Left lung (tissue), 4 donors: ENCODE measurements at regions not wholly inside any gene's neighbourhood (a gene's known extent, or its start where the extent isn't known, plus 50 kb on each side); places are given as distances from the start of the nearest gene placed in this dataset.

ENCODE experiments used
- ATAC-seq: fragments of 200-7000 bp; cut with Tn5 transposase; one replicate; pipeline ENCODE4 v1.9.1; 2020; ENCODE audit warnings: moderate library complexity
- DNase-seq, 4 donors: peaks; one replicate each; pipeline ENCODE4 v3.0.0-alpha.2; 2013 to 2020
- H3K27ac ChIP-seq, 2 donors: fragments of 200-600 bp; sonication (generic) in 1 of 2; one replicate each; pipeline versions ENCODE4 v1.5.0 to v1.8.0; 2020 to 2021
- H3K27me3 ChIP-seq, 2 donors: fragments of 200-600 bp; sonication (generic) in 1 of 2; one replicate each; pipeline versions ENCODE4 v1.5.0 to v1.8.0; 2020 to 2021
- H3K36me3 ChIP-seq, 2 donors: fragments of 200-600 bp; sonication (generic) in 1 of 2; one replicate each; pipeline versions ENCODE4 v1.5.0 to v1.8.0; 2020 to 2021
- H3K4me1 ChIP-seq, 2 donors: fragments of 200-600 bp; one replicate each; pipeline ENCODE4 v1.8.0; 2021
- H3K4me3 ChIP-seq, 2 donors: fragments of 200-600 bp; sonication (generic) in 1 of 2; one replicate each; pipeline versions ENCODE4 v1.5.0 to v1.8.0; 2020 to 2021; ENCODE audit warnings: mild to moderate bottlenecking in 1 of 2
- H3K9me3 ChIP-seq, 2 donors: fragments of 200-600 bp; sonication (generic) in 1 of 2; one replicate each; pipeline versions ENCODE4 v1.5.0 to v1.8.0; 2020 to 2021
- intact Hi-C, 2 donors: fragments of 100-400 bp; cut with DNase I; formaldehyde crosslinking; loops; one replicate each; pipeline versions ENCODE4 v1.11.2 to v1.14.2; 2022
- TF ChIP-seq, protein P1 (sequence below), 2 donors: fragments of 200-600 bp; sonication (generic) in 1 of 2; IDR thresholded peaks; one replicate each; pipeline versions ENCODE4 v1.5.0 to v1.8.0; 2021; ENCODE audit warnings: antibody characterized with exemption in 2 of 2
- donor health status: DM: no; HTN: yes; CAD: no.
- donor health status: DM: no; HTN: no; CAD: no.

DNA sequence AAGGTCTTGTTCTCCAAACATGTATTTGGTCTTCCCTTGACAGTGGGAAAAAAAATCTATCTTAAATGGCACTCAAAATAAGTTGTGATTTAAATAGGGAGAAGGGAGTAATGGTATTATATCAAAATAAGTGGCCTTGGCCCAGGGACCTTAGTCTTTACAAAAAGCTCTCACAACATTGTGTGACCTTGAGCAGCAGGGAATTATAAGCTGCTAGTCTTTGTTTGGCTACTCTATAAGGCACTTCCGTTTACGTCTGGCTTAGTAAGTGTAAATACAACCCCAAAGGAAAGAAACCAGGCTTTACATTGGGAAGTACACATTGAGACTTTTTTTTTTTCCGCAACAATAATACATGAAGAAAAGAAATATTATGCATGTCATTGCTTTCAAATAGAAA, 734.0 kb upstream of the LINC00305 start:
- no peak overlapping the region for H3K4me3 ChIP-seq
- TF ChIP-seq, protein P1, sequence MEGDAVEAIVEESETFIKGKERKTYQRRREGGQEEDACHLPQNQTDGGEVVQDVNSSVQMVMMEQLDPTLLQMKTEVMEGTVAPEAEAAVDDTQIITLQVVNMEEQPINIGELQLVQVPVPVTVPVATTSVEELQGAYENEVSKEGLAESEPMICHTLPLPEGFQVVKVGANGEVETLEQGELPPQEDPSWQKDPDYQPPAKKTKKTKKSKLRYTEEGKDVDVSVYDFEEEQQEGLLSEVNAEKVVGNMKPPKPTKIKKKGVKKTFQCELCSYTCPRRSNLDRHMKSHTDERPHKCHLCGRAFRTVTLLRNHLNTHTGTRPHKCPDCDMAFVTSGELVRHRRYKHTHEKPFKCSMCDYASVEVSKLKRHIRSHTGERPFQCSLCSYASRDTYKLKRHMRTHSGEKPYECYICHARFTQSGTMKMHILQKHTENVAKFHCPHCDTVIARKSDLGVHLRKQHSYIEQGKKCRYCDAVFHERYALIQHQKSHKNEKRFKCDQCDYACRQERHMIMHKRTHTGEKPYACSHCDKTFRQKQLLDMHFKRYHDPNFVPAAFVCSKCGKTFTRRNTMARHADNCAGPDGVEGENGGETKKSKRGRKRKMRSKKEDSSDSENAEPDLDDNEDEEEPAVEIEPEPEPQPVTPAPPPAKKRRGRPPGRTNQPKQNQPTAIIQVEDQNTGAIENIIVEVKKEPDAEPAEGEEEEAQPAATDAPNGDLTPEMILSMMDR (IDR thresholded peaks at IDR 0.05): no peak
- intact Hi-C loops: no loop called here
- no peaks in the 10 kb centered on the region for H3K36me3 ChIP-seq
- no peaks in the 10 kb centered on the region for H3K4me1 ChIP-seq
- DNase-seq (no peak), ATAC-seq (no peak)
- no peak overlapping the region for H3K27ac ChIP-seq
- H3K27me3 ChIP-seq: no peaks in the 10 kb centered on the region
- peaks cover 0 to 2% of the 10 kb centered on the region in 2 donors for H3K9me3 ChIP-seq

DNA sequence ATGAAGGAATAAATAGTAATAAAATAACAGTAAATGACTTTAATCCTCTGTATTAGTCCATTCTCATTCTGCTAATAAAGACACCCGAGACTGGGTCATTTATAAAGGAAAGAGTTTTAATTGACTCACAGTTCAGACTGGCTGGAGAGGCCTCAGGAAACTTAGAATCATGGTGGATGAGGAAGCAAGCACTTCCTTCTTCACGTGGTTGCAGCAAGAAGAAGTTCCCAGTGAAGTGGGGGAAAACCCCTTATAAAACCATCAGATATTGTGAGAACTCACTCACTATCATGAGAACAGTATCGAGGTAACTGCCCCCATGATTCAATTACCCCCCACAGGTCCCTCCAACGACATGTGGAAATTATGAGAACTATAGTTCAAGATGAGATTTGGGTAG, 727.9 kb upstream of the LINC00305 start:
- DNase-seq (no peak), ATAC-seq (no peak)
- Histone ChIP-seq H3K4me1 (no peaks in the 10 kb centered on the region), H3K27me3 (no peaks in the 10 kb centered on the region), H3K27ac (no peak overlapping the region), H3K36me3 (no peaks in the 10 kb centered on the region), H3K9me3 (peaks cover 0 to 5% of the 10 kb centered on the region in 2 donors), H3K4me3 (no peak overlapping the region)
- TF ChIP-seq, protein P1 (IDR thresholded peaks at IDR 0.05): no peak
- intact Hi-C loops: no loop called here

DNA sequence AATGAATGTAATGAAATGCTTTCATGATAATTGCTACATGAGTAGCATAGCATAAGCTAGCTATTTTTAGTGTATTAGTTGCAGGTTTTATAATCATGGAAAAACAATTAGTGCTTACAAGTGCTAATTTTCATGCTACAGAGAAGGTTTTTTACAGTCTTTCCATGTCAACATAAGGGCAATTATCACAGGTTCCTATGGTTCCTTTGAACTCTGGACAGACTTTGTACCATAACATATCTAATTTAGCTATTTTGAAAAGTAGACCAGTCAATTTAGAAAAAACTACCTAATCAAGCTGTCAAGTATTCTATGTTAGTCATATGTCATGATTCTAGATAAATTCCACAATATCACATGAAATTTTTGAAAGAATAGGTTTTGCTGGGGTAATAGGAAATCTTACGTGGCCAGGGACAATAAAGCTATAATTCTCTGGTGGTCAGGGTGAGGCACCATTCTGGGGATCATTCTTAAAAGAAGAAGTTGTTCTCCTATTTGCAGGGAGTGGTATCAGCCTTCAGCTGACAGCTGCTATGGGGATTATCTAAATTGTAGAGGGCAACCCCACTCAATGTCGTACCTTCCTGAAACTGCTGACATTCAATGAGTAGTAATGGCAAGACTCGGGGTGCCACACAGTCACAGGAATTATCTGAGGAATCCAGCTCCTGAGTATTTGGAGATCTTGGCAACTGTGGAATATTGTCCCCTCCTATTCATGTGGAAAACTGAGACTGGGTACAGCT, 724.0 kb upstream of the LINC00305 start:
- intact Hi-C loops: no loop called here
- Histone ChIP-seq H3K27ac (no peak overlapping the region), H3K4me1 (no peaks in the 10 kb centered on the region), H3K4me3 (no peak overlapping the region), H3K36me3 (no peaks in the 10 kb centered on the region), H3K9me3 (peaks cover 0 to 3% of the 10 kb centered on the region in 2 donors), H3K27me3 (no peaks in the 10 kb centered on the region)
- ATAC-seq: no peak
- TF ChIP-seq, protein P1 (IDR thresholded peaks at IDR 0.05): no peak
- DNase-seq: no peak

DNA sequence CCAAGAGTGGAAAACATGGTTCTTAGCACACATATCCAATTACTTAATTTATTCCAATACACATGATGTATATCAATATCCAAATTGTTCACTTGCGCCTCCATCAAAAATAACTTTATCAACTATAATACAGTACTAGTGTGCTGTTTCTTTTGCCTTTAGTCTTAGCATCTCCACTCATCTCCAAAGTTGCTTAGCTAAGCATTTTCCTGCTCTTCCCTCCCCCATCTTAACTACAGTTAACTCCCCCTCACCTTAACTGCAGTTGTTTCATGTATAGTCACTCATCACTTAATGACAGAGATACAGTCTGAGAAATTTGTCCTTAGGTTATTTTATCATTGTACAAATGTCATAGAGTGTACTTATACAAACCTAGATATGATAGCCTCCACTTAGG, 705.2 kb upstream of the LINC00305 start:
- intact Hi-C loops: no loop called here
- Histone ChIP-seq H3K36me3 (no peaks in the 10 kb centered on the region), H3K4me3 (no peak overlapping the region), H3K4me1 (no peaks in the 10 kb centered on the region), H3K27me3 (no peaks in the 10 kb centered on the region), H3K27ac (no peak overlapping the region), H3K9me3 (peaks cover 0 to 2% of the 10 kb centered on the region in 2 donors)
- DNase-seq (no peak), ATAC-seq (no peak)
- TF ChIP-seq, protein P1 (IDR thresholded peaks at IDR 0.05): no peak

DNA sequence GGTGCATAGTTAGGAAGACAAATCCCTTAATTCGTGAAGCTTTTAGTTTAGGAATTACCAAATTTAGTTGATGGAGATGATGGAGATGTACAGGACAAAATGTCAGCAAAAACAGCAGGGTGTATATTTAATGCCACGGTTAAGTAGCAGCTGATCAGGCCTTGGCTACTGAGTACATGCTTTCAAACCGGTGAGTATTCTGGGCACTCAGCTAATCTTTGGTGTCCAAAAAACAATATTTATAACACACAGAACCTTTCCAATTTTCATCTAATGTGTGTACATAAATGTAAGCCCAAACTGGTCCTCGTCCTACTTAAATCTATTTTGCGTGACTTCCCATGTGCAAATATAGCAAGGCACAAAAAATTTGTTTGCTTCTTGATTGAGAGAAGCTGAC, 703.4 kb upstream of the LINC00305 start:
- intact Hi-C loops: no loop called here
- H3K9me3 ChIP-seq: peaks cover 0 to 2% of the 10 kb centered on the region in 2 donors
- no peaks in the 10 kb centered on the region for H3K36me3 ChIP-seq
- ATAC-seq (no peak), DNase-seq (no peak)
- no peaks in the 10 kb centered on the region for H3K4me1 ChIP-seq
- H3K27me3 ChIP-seq: no peaks in the 10 kb centered on the region
- no peak overlapping the region for H3K4me3 ChIP-seq
- TF ChIP-seq, protein P1 (IDR thresholded peaks at IDR 0.05): no peak
- H3K27ac ChIP-seq: no peak overlapping the region
